OCI-LY7 (cell line): ENCODE measurements at regions not wholly inside any gene's neighbourhood (a gene's known extent, or its start where the extent isn't known, plus 50 kb on each side); places are given as distances from the start of the nearest gene placed in this dataset.

Experiments used
- EZH2phosphoT487 ChIP-seq: fragments of 200-600 bp; sonication (generic); IDR thresholded peaks from 2 replicates; pipeline ENCODE4 v1.6.1; 2018; ENCODE audit warnings: low read depth, borderline replicate concordance, mild to moderate bottlenecking, mixed run types, antibody characterized with exemption, low read length, moderate library complexity, mixed read lengths
- TF ChIP-seq, protein P1 (sequence below): fragments of 200-600 bp; sonication (generic); conservative IDR thresholded peaks from 2 replicates; pipeline ENCODE4 v1.5.1; 2014; ENCODE audit warnings: mild to moderate bottlenecking, antibody characterized with exemption, low read length, moderate library complexity, mixed read lengths

DNA sequence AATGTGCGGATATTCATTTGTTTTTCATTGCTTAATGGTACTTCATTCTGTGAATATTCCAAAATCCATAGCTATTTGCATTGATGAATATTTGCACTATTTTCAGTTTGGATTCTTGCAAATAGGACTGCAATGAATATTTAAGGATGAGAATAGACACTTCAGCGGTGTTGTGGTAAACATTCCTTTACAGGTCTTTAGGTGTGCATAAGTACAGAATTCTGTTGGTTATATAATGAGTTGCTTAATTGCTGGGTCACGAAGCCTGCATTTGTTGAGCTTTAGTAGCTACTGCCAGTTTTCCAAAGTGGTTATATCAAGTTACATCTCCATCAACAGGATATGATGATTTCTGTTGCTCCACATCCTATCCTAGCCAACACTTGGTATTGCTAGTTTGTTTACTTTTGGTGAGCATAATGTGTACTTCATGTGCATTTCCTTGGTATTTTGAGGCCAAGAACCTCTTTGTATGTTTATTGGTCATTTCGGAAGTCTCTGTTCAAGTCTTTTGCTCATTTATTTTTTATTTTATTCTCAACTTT, 64.2 kb upstream of the CYYR1 start:
- TF ChIP-seq, protein P1, sequence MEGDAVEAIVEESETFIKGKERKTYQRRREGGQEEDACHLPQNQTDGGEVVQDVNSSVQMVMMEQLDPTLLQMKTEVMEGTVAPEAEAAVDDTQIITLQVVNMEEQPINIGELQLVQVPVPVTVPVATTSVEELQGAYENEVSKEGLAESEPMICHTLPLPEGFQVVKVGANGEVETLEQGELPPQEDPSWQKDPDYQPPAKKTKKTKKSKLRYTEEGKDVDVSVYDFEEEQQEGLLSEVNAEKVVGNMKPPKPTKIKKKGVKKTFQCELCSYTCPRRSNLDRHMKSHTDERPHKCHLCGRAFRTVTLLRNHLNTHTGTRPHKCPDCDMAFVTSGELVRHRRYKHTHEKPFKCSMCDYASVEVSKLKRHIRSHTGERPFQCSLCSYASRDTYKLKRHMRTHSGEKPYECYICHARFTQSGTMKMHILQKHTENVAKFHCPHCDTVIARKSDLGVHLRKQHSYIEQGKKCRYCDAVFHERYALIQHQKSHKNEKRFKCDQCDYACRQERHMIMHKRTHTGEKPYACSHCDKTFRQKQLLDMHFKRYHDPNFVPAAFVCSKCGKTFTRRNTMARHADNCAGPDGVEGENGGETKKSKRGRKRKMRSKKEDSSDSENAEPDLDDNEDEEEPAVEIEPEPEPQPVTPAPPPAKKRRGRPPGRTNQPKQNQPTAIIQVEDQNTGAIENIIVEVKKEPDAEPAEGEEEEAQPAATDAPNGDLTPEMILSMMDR, result no peak
- TF ChIP-seq EZH2phosphoT487, result no peak
